ENCODE measurements at regions not wholly inside any gene's neighbourhood (a gene's known extent, or its start where the extent isn't known, plus 50 kb on each side); places are given as distances from the start of the nearest gene placed in this dataset.

DNA sequence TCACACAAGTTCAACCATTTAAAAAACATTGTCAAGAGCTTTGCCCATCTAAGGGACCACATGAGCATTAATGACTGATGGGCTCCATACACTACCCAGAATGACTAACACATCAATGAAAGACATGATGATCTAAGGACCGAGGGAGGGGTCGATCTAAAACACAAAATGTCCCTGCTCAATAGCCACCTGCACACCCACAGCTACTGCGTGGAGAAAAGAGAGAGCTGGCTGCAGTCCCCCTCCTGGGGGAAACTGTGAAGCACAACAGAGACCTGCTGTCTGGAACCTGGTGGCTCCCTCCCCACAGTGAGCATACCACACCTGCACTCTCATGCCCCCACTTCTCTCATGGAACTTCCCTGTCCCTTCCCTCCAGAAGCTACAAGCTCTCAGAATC, 130.1 kb upstream of the ERG start:
- no peak for TF ChIP-seq SRSF7 (optimal IDR thresholded peaks at IDR 0.05; ENCODE audit: low read depth, low read length)
- no peak for TF ChIP-seq SMARCA4 (IDR thresholded peaks at IDR 0.05)
- TF ChIP-seq POLR3A (IDR thresholded peaks at IDR 0.05; ENCODE audit: borderline replicate concordance, extremely low read depth, insufficient read depth, insufficient read length): no peak
- TF ChIP-seq, protein P1, sequence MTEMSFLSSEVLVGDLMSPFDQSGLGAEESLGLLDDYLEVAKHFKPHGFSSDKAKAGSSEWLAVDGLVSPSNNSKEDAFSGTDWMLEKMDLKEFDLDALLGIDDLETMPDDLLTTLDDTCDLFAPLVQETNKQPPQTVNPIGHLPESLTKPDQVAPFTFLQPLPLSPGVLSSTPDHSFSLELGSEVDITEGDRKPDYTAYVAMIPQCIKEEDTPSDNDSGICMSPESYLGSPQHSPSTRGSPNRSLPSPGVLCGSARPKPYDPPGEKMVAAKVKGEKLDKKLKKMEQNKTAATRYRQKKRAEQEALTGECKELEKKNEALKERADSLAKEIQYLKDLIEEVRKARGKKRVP (CRISPR knock-in tag; IDR thresholded peaks at IDR 0.05): no peak
- no peak for TF ChIP-seq ETV5 (CRISPR knock-in tag; IDR thresholded peaks at IDR 0.05; ENCODE audit: low read depth)
- no peak for TF ChIP-seq MEIS2 (IDR thresholded peaks at IDR 0.05; ENCODE audit: partially characterized antibody)
- TF ChIP-seq, protein P2, sequence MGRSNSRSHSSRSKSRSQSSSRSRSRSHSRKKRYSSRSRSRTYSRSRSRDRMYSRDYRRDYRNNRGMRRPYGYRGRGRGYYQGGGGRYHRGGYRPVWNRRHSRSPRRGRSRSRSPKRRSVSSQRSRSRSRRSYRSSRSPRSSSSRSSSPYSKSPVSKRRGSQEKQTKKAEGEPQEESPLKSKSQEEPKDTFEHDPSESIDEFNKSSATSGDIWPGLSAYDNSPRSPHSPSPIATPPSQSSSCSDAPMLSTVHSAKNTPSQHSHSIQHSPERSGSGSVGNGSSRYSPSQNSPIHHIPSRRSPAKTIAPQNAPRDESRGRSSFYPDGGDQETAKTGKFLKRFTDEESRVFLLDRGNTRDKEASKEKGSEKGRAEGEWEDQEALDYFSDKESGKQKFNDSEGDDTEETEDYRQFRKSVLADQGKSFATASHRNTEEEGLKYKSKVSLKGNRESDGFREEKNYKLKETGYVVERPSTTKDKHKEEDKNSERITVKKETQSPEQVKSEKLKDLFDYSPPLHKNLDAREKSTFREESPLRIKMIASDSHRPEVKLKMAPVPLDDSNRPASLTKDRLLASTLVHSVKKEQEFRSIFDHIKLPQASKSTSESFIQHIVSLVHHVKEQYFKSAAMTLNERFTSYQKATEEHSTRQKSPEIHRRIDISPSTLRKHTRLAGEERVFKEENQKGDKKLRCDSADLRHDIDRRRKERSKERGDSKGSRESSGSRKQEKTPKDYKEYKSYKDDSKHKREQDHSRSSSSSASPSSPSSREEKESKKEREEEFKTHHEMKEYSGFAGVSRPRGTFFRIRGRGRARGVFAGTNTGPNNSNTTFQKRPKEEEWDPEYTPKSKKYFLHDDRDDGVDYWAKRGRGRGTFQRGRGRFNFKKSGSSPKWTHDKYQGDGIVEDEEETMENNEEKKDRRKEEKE (IDR thresholded peaks at IDR 0.05; ENCODE audit: borderline replicate concordance in 1 of 2, control insufficient read depth in 1 of 2, low read depth in 2 of 2, low read length in 1 of 2): no peak
- no peak for TF ChIP-seq E2F4 (CRISPR knock-in tag; IDR thresholded peaks at IDR 0.05; ENCODE audit: low read depth)
- TF ChIP-seq KLF13 (tag; IDR thresholded peaks at IDR 0.05; ENCODE audit: borderline replicate concordance, low read depth): no peak
- no peak for TF ChIP-seq BRD4 (IDR thresholded peaks at IDR 0.05)
- TF ChIP-seq ETV6 (IDR thresholded peaks at IDR 0.05; ENCODE audit: borderline replicate concordance in 1 of 2, low read depth in 2 of 2, low read length in 1 of 2): no peak
- no peak for TF ChIP-seq ETV6 (CRISPR knock-in tag; IDR thresholded peaks at IDR 0.05; ENCODE audit: borderline replicate concordance)
- TF ChIP-seq ZBTB17 (CRISPR knock-in tag; IDR thresholded peaks at IDR 0.05): no peak
- no peak for TF ChIP-seq GABPA (tag; conservative IDR thresholded peaks at IDR 0.05; ENCODE audit: low read depth)
- no peak for TF ChIP-seq KLF16 (IDR thresholded peaks at IDR 0.05)
- Histone ChIP-seq H3K9ac (ENCODE audit: insufficient read depth in 1 of 2, low read depth in 2 of 2, low read length in 2 of 2) (no peak overlapping the region), H3K4me1 (replicated peaks in 1 of 2; ENCODE audit: control insufficient read depth in 2 of 2, insufficient read depth in 2 of 2, low read length in 2 of 2) (no peaks in the 10 kb centered on the region), H3K27me3 (ENCODE audit: control insufficient read depth in 2 of 2, insufficient read depth in 2 of 2, low read length in 2 of 2) (no peaks in the 10 kb centered on the region), H2AFZ (ENCODE audit: low read depth, low read length) (no peak overlapping the region), H3K4me2 (ENCODE audit: insufficient read depth, low read length) (no peak overlapping the region), H3K27ac (ENCODE audit: extremely low read depth, low read depth, low read length) (no peak overlapping the region), H3K36me3 (ENCODE audit: control insufficient read depth, insufficient read depth, low read length) (no peaks in the 10 kb centered on the region), H3K4me3 (no peak overlapping the region), H3K9me1 (ENCODE audit: control insufficient read depth, insufficient read depth, low read length) (no peaks in the 10 kb centered on the region), H4K20me1 (replicated peaks; ENCODE audit: control insufficient read depth, insufficient read depth, low read length) (no peaks in the 10 kb centered on the region), H3K9me3 (replicated peaks; ENCODE audit: control insufficient read depth, insufficient read depth, low read depth, low read length) (no peaks in the 10 kb centered on the region), H3K79me2 (ENCODE audit: control insufficient read depth, insufficient read depth, low read length) (no peaks in the 10 kb centered on the region)
- ATAC-seq (no peak), DNase-seq (ENCODE audit: extremely low read depth in 1 of 4, low spot score in 3 of 4) (no peak), FAIRE-seq (no peak)
- CTCF ChIA-PET (ENCODE audit: low intra/inter-chr PET ratio): no interaction called here
- intact Hi-C loops (cut with micrococcal nuclease): no loop called here
- no TSS peak for BruUV-seq (replicated peaks)
- in situ Hi-C loops (cut with MboI): no loop called here
- POLR2A ChIA-PET: no interaction called here
- WGBS (ENCODE audit: insufficient coverage, low coverage, missing lambda C conversion rate): 0% methylated on average over 3 of the region's 3 CpGs
